DND-41 (cell line): ENCODE measurements at regions not wholly inside any gene's neighbourhood (a gene's known extent, or its start where the extent isn't known, plus 50 kb on each side); places are given as distances from the start of the nearest gene placed in this dataset.

ENCODE experiments used
- ATAC-seq: fragments of 200-7000 bp; cut with Tn5 transposase; 3 replicates; pipeline ENCODE4 v1.9.1; 2021; ENCODE audit warnings: low read depth; ENCODE audit not compliant: insufficient read depth
- DNase-seq: peaks from one replicate; pipeline ENCODE4 v3.0.0-alpha.2; 2020
- H2AFZ ChIP-seq: 2 replicates; pipeline ENCODE4 v1.6.0; 2012; ENCODE audit warnings: low read depth, low read length
- H3K27ac ChIP-seq: 2 replicates; pipeline ENCODE4 v1.5.1; 2012; ENCODE audit warnings: low read length, inconsistent platforms
- H3K27me3 ChIP-seq: fragments of 200-600 bp; sonication (generic); 2 replicates; pipeline ENCODE4 v1.6.0; 2012; ENCODE audit warnings: low read length, mild to moderate bottlenecking, inconsistent platforms; ENCODE audit not compliant: insufficient read depth, poor library complexity
- H3K36me3 ChIP-seq: 2 replicates; pipeline ENCODE4 v1.5.1; 2012; ENCODE audit warnings: low read length, inconsistent platforms; ENCODE audit not compliant: insufficient read depth
- H3K4me1 ChIP-seq: 2 replicates; pipeline ENCODE4 v1.5.1; 2012; ENCODE audit warnings: mild to moderate bottlenecking, low read length; ENCODE audit not compliant: insufficient read depth
- H3K4me2 ChIP-seq: 2 replicates; pipeline ENCODE4 v1.6.0; 2012; ENCODE audit warnings: mild to moderate bottlenecking, moderate library complexity, low read length, inconsistent platforms; ENCODE audit not compliant: insufficient read depth
- H3K4me3 ChIP-seq, 2 experiments: fragments of 200-600 bp in 1 of 2; shearing (Covaris generic) in 1 of 2; 2 replicates each; pipeline ENCODE4 v1.5.1; 2012 to 2016; ENCODE audit warnings: inconsistent platforms in 2 of 2, low read length in 2 of 2, mild to moderate bottlenecking in 2 of 2, low read depth in 1 of 2, moderate library complexity in 1 of 2
- H3K79me2 ChIP-seq: 2 replicates; pipeline ENCODE4 v1.6.0; 2012; ENCODE audit warnings: low read length, inconsistent platforms; ENCODE audit not compliant: insufficient read depth
- H3K9ac ChIP-seq: 2 replicates; pipeline ENCODE4 v1.6.0; 2012; ENCODE audit warnings: low read depth, mild to moderate bottlenecking, inconsistent platforms, low read length, moderate library complexity
- H3K9me3 ChIP-seq: 2 replicates; pipeline ENCODE4 v1.5.1; 2012; ENCODE audit warnings: low read length, moderate library complexity, mild to moderate bottlenecking, inconsistent platforms; ENCODE audit not compliant: insufficient read depth, severe bottlenecking
- H4K20me1 ChIP-seq: 2 replicates; pipeline ENCODE4 v1.6.0; 2012; ENCODE audit warnings: low read length; ENCODE audit not compliant: insufficient read depth
- CTCF ChIP-seq: IDR thresholded peaks from 2 replicates; pipeline ENCODE4 v1.5.1; 2012; ENCODE audit warnings: borderline replicate concordance, low read length, moderate library complexity, mild to moderate bottlenecking; ENCODE audit not compliant: poor library complexity, severe bottlenecking; ENCODE audit errors: extremely low read depth
- EZH2 ChIP-seq: IDR thresholded peaks from 3 replicates; pipeline ENCODE4 v1.6.1; 2012; ENCODE audit warnings: borderline replicate concordance, low read depth, mild to moderate bottlenecking, moderate library complexity, low read length, inconsistent platforms; ENCODE audit not compliant: severe bottlenecking

DNA sequence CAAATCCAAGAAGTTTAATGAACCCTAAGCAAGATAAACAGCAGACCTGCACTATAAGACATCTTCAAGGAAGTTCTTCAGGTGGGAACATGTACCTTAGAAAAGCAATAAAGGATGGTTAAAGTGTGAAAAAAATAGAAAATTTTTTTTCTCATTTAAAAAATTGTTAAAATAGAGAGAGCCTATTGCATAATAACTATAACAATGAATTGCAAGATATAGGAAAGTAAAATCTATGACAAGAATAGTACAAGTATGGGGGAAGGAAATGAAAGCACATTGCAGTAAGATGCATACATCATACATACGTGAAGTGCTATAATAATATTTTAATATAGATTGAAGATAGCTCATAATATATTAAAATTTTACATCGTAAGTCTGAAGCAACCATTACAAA is 310.1 kb upstream of the KCNMB2 start:
- Histone ChIP-seq H3K9me3 (no peaks in the 10 kb centered on the region), H3K4me1 (no peaks in the 10 kb centered on the region), H4K20me1 (no peaks in the 10 kb centered on the region), H2AFZ (no peak overlapping the region), H3K4me2 (no peak overlapping the region), H3K27ac (no peak overlapping the region), H3K4me3 (no peak overlapping the region), H3K36me3 (no peaks in the 10 kb centered on the region), H3K79me2 (no peaks in the 10 kb centered on the region), H3K9ac (no peak overlapping the region), H3K27me3 (no peaks in the 10 kb centered on the region)
- ATAC-seq (no peak), DNase-seq (no peak)
- no peak for TF ChIP-seq CTCF
- TF ChIP-seq EZH2: no peak

- Histone ChIP-seq H3K4me1 (no peaks in the 10 kb centered on the region), H4K20me1 (no peaks in the 10 kb centered on the region), H3K79me2 (no peaks in the 10 kb centered on the region), H3K36me3 (no peaks in the 10 kb centered on the region), H3K27ac (no peak overlapping the region), H3K4me3 (no peak overlapping the region), H3K4me2 (no peak overlapping the region), H3K9ac (no peak overlapping the region), H3K9me3 (no peaks in the 10 kb centered on the region), H3K27me3 (no peaks in the 10 kb centered on the region), H2AFZ (no peak overlapping the region)
- ATAC-seq: no peak
- no peak for DNase-seq
- no peak for TF ChIP-seq CTCF
- no peak for TF ChIP-seq EZH2
Observed at GRCh38 chr3:178231645-178232044, 304.6 kb upstream of the KCNMB2 start.

GRCh38 chr3:178233371-178234071 is 302.7 kb upstream of the KCNMB2 start:
- Histone ChIP-seq H3K9ac (no peak overlapping the region), H3K27ac (no peak overlapping the region), H4K20me1 (no peaks in the 10 kb centered on the region), H3K27me3 (no peaks in the 10 kb centered on the region), H3K79me2 (no peaks in the 10 kb centered on the region), H3K4me1 (no peaks in the 10 kb centered on the region), H3K9me3 (no peaks in the 10 kb centered on the region), H3K4me2 (no peak overlapping the region), H3K36me3 (no peaks in the 10 kb centered on the region), H3K4me3 (no peak overlapping the region), H2AFZ (no peak overlapping the region)
- ATAC-seq: no peak
- TF ChIP-seq EZH2: no peak
- no peak for TF ChIP-seq CTCF
- DNase-seq: no peak

GRCh38 chr3:178236555-178237277 is 299.5 kb upstream of the KCNMB2 start:
- Histone ChIP-seq H3K4me1 (no peaks in the 10 kb centered on the region), H3K4me3 (no peak overlapping the region), H3K79me2 (no peaks in the 10 kb centered on the region), H3K36me3 (no peaks in the 10 kb centered on the region), H3K27ac (no peak overlapping the region), H2AFZ (no peak overlapping the region), H3K9ac (no peak overlapping the region), H4K20me1 (no peaks in the 10 kb centered on the region), H3K4me2 (no peak overlapping the region), H3K9me3 (no peaks in the 10 kb centered on the region), H3K27me3 (no peaks in the 10 kb centered on the region)
- DNase-seq (no peak), ATAC-seq (no peak)
- TF ChIP-seq CTCF (no peak), EZH2 (no peak)
